ENCODE measurements at regions not wholly inside any gene's neighbourhood (a gene's known extent, or its start where the extent isn't known, plus 50 kb on each side); places are given as distances from the start of the nearest gene placed in this dataset.

- no peak for TF ChIP-seq CTCF (IDR thresholded peaks at IDR 0.05)
- TF ChIP-seq ESRRA (CRISPR knock-in tag; IDR thresholded peaks at IDR 0.05; ENCODE audit: borderline replicate concordance), result no peak
- no peak for TF ChIP-seq ZNF423 (CRISPR knock-in tag; IDR thresholded peaks at IDR 0.05)
- TF ChIP-seq JUN (CRISPR knock-in tag; IDR thresholded peaks at IDR 0.05), result no peak
- no peak for TF ChIP-seq E2F4 (CRISPR knock-in tag; IDR thresholded peaks at IDR 0.05; ENCODE audit: borderline replicate concordance, low read depth)
- no peak for TF ChIP-seq JAZF1 (CRISPR knock-in tag; IDR thresholded peaks at IDR 0.05)
- no peak for TF ChIP-seq SMAD3 (CRISPR knock-in tag; IDR thresholded peaks at IDR 0.05; ENCODE audit: borderline replicate concordance)
- TF ChIP-seq ATF1 (CRISPR knock-in tag; IDR thresholded peaks at IDR 0.05), result no peak
- no peak for TF ChIP-seq IRF2 (CRISPR knock-in tag; IDR thresholded peaks at IDR 0.05; ENCODE audit: borderline replicate concordance, low read depth)
- TF ChIP-seq ZNF671 (CRISPR knock-in tag; IDR thresholded peaks at IDR 0.05), result no peak
- no peak for TF ChIP-seq MYBL2 (CRISPR knock-in tag; IDR thresholded peaks at IDR 0.05)
Observed at GRCh38 chr11:104665641-104666040, 232.6 kb downstream of the CASP12 start (continued).

GRCh38 chr11:104663190-104664140, 234.8 kb downstream of the CASP12 start:
- Mint-ChIP-seq H3K36me3 (peaks cover 5% of the 10 kb centered on the region; the same call in 1 of the 2 replicates), H3K4me3 (no peak overlapping the region), H3K4me1 (peaks cover 6% of the 10 kb centered on the region; the same call in 1 of the 2 replicates), H3K9me3 (peaks cover 14% of the 10 kb centered on the region), H3K27me3 (ENCODE audit: low read depth) (no peaks in the 10 kb centered on the region), H3K27ac (no peak overlapping the region)
- TF ChIP-seq ZNF219 (CRISPR knock-in tag; IDR thresholded peaks at IDR 0.05; ENCODE audit: borderline replicate concordance), result no peak
- no peak for TF ChIP-seq FOXK1 (CRISPR knock-in tag; IDR thresholded peaks at IDR 0.05)
- TF ChIP-seq CTCF (IDR thresholded peaks at IDR 0.05), result no peak
- TF ChIP-seq ZNF138 (CRISPR knock-in tag; conservative IDR thresholded peaks at IDR 0.05), result no peak
- no peak for TF ChIP-seq PRDM15 (CRISPR knock-in tag; IDR thresholded peaks at IDR 0.05)
- TF ChIP-seq EMX1 (CRISPR knock-in tag; IDR thresholded peaks at IDR 0.05), result no peak
- TF ChIP-seq GTF2I (CRISPR knock-in tag; conservative IDR thresholded peaks at IDR 0.05), result no peak
- no peak for TF ChIP-seq FOXJ3 (CRISPR knock-in tag; IDR thresholded peaks at IDR 0.05; ENCODE audit: borderline replicate concordance)
- TF ChIP-seq GABPB1 (CRISPR knock-in tag; IDR thresholded peaks at IDR 0.05), result no peak
- no peak for TF ChIP-seq GRHL2 (CRISPR knock-in tag; IDR thresholded peaks at IDR 0.05; ENCODE audit: insufficient replicate concordance, severe bottlenecking)
- TF ChIP-seq TEAD1 (CRISPR knock-in tag; IDR thresholded peaks at IDR 0.05), result no peak
- no peak for TF ChIP-seq SOX15 (CRISPR knock-in tag; IDR thresholded peaks at IDR 0.05)
- no peak for TF ChIP-seq TEAD4 (CRISPR knock-in tag; IDR thresholded peaks at IDR 0.05)
- no peak for TF ChIP-seq ZNF425 (CRISPR knock-in tag; conservative IDR thresholded peaks at IDR 0.05)
- TF ChIP-seq RORB (CRISPR knock-in tag; IDR thresholded peaks at IDR 0.05), result no peak
- no peak for TF ChIP-seq MAX (CRISPR knock-in tag; IDR thresholded peaks at IDR 0.05)
- ChIA-PET POLR2A (no interaction called here), CTCF (no interaction called here)
- DNase-seq (ENCODE audit: low spot score) (no peak), ATAC-seq (no peak)
